Thyroid gland (tissue), 4 donors: ENCODE measurements at regions not wholly inside any gene's neighbourhood (a gene's known extent, or its start where the extent isn't known, plus 50 kb on each side); places are given as distances from the start of the nearest gene placed in this dataset.

Experiments
- CTCF ChIP-seq, 6 experiments: fragments of 200-600 bp in 3 of 6; fragments of 450-650 bp in 3 of 6; sonication (generic) in 3 of 6; IDR thresholded peaks; one replicate each; pipeline ENCODE4 v1.5.1; 2016 to 2019; ENCODE audit warnings: antibody characterized with exemption in 6 of 6, mild to moderate bottlenecking in 2 of 6, inconsistent platforms in 1 of 6, moderate library complexity in 1 of 6
- POLR2A ChIP-seq, 2 donors: fragments of 450-650 bp; IDR thresholded peaks; one replicate each; pipeline ENCODE4 v1.6.1; 2017; ENCODE audit warnings: antibody characterized with exemption in 2 of 2, mild to moderate bottlenecking in 2 of 2, moderate library complexity in 1 of 2

GRCh38 chr6:112927641-112928320 is 580.7 kb downstream of the RFPL4B start:
- TF ChIP-seq CTCF (IDR thresholded peaks at IDR 0.05) (no peak), POLR2A (IDR thresholded peaks at IDR 0.05) (no peak)
